Activated effector memory CD4-positive, alpha-beta T cell treated with anti-CD3 and anti-CD28 coated beads, Interleukin-2, amount 50 U/mL, for 16 hours (primary cell): ENCODE measurements at regions not wholly inside any gene's neighbourhood (a gene's known extent, or its start where the extent isn't known, plus 50 kb on each side); places are given as distances from the start of the nearest gene placed in this dataset.
"Not testable (repeated sequence)": the region's sequence is repeated elsewhere in the genome, so short reads cannot be mapped to it uniquely, and the experiment has no call there.

Experiments
- DNase-seq: peaks from one replicate; pipeline ENCODE4 v3.0.0-alpha.2; 2020

GRCh38 chr21:35206141-35207125 is 157.3 kb upstream of the RUNX1 start:
- DNase-seq: no peak

GRCh38 chr21:35204850-35205541 is 155.9 kb upstream of the RUNX1 start:
- DNase-seq: no peak

GRCh38 chr21:35204125-35204524 is 155.0 kb upstream of the RUNX1 start:
- DNase-seq: no peak

DNA sequence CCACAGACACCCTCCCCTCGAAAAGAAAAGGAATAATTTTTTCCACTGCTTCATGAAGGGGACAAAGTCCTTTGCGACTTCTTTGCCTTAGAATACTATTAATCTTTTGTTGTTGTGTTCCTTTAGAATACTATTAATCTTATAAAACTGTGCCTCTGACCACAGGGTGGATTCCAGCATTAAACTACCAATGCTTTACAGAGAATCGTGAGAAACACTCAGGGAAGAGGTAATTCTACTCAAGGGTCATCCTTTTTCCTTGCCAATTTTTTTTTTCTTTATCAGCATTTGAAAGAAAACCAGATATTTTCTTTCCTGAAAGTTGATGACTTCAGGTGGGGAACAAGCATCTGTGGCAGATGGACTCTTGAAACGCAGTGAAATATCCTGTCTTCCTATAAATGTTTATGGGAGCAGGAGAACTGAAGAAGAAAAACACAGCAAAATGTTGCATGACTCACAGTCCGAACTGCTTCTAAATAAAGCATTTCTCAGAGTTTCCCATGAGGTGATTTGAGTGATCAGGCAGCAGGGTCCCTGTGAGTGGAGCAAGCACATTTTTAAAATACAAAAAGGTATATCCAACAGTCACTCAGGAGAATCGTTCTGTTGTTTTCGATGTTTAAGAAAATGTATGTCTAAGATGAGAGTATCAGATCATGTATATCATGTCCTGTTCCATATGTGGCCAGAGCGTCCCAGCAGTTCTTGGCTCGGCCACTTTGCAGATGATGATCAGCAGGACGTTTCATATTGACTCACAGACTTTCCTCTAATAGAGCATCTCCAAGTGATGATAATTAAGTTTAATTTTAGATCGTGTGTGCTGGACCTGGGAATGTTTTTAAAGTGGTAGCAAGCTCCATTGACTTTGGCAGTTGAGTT is 154.2 kb upstream of the RUNX1 start:
- no peak for DNase-seq

DNA sequence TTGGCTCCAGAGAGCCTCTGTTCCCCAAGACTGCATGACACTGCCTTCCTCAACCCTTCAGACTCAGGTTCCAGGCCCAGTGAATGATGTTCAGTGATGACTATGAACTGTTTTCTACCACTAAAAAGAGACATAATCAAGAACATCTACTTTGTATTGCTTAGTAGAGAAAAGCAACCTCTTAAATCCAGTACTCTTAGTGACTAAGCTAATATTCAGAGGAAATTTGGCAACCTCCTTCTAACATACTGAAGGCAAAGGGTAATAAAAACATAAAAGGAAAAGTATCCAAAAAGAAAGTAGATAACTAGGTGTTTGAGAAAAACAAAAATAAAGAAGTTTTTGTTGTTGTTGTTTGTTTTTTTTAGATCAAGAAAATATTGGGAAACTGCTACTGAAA is 153.3 kb upstream of the RUNX1 start:
- DNase-seq: no peak

DNA sequence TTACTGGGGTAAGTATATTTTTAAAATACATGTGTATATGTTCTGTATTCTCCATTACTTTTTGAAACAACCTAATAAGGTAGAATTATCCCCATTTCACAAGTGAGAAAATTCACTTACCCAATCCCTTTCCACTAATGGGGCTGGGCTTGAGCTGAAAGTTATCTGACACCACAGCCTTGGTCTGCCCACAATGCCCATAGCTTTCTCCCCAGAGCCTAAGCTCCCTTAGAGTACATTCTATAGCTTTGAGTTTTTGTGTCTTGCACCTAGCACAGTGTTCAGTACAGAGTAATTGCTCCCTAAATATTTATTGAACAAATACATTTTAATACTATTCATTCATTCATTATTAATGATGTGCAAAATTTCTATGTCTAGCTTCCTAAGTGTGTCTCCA is 152.7 kb upstream of the RUNX1 start:
- no peak for DNase-seq

DNA sequence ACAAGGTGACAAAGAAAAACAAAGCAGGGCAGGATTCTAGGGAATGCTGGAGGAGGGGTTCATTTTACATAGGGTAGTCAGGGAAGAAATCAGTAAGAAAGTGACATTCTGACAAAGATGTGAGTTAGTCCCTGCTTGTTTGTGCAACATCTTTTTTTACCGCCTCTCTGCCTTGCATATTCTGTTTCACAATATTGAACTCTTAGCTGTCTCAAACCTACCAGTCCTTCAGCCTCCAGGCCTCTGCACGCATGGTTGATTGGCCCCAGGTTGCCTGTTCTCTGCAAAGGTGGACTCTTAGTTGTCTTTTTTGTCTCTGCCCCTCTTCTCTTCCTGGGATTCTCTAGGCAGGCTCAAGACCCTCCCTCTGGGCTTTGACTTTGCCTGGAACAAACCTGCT is 152.2 kb upstream of the RUNX1 start:
- no peak for DNase-seq

DNA sequence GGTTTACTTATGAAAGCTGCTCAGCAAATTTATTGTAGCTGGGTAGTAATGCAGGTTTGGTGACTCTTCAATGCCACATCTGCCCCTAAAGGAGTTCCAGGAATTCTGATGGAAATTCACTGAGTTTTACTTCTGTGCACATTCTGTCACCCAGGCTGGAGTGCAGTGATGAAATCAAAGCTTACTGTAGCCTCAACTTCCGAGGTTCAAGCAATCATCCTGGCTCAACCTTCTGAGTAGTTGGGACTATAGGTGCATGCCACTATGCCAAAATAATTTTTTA is 150.6 kb upstream of the RUNX1 start:
- no peak for DNase-seq

DNA sequence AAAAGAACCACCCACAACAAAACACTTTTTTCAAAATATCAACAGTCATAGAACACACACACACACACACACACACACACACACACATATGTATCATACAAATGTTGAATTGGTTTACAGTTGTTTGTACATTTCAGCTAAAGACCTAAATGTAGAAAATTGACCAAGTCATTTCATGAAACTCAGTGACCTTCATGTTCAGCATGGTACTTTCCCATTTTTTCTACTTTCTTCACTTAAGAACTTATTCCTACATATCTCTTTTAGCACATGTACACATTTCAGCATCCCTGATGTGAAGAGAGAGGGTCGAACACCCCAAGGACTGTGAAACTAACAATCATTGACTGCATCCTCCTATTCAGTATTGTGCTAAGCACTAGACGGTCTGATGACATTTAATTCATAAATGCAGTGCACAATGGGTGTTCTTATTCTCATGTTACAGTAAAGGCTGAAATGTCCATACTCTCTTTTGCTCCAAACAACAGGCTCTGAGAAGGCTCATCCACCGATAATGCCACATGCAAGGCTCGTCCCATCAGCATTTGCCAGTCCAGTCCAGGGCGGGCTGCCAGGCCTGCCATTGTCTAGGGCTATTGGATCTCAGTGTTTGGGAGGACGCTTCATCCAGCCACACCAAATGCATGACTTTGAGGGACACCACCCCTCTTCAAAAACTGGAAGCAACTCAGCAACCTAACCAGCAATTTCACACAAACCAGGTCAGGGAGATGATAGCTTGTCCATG is 150.1 kb upstream of the RUNX1 start:
- DNase-seq: no peak

DNA sequence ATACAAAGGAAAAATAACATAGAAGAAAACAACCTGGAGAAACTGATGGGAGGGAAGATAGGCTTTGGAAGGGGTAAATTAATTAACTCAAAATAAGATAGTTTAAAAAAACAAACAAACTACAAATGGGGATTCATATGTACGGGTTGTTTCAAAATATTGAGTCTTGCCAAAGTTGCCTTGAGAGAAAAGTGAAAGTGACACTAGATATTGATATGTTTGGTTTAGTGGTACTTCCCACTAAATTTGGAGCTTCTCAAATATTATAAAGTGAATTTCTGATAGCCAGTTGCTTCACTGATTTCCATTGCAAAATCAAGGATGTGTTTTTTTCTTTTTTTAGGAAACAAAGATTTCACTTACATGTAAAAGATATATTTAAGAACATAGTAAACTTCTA is 149.5 kb upstream of the RUNX1 start:
- DNase-seq: no peak

- no peak for DNase-seq
Measured at GRCh38 chr21:35197992-35198431, 148.9 kb upstream of the RUNX1 start.

DNA sequence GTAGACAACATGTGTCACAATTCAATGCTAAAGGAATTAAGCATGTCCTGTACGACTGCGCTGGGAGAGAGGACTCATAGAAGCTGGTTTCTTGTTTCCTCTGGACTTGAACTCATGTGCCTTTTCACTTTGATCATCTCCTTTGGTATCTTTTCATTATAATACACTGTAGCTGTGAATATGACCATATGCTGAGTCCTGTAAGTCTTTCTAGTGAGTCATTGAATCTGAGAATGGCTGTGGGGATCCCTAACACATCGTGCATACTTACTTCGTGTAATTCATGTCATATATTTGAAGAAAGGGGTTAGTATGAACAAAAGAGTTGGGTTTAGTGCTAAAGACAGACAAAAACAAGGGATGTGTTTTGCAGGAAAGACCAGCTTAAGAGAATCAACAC is 148.1 kb upstream of the RUNX1 start:
- DNase-seq: no peak

- DNase-seq: no peak
Measured at GRCh38 chr21:35196128-35196527, 147.0 kb upstream of the RUNX1 start.

DNA sequence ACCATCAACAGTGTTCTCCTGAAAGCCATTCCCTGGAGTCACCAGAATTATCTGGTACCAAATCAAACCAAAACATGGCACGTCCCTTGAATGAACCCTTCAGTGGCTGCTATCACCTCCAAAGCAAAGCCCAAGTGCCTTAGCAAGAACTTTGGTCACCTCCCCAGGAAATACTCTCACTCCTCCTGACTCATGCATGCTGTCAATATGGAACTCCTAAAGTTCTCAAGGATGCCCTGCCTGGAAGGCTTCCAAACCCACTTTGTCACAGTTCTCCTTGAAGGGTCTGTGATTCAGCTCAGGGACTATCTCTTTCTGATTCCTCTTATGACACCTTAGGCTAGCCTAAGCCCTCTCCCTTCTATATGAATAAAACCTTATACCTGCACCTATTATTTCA is 146.1 kb upstream of the RUNX1 start:
- DNase-seq: no peak

DNA sequence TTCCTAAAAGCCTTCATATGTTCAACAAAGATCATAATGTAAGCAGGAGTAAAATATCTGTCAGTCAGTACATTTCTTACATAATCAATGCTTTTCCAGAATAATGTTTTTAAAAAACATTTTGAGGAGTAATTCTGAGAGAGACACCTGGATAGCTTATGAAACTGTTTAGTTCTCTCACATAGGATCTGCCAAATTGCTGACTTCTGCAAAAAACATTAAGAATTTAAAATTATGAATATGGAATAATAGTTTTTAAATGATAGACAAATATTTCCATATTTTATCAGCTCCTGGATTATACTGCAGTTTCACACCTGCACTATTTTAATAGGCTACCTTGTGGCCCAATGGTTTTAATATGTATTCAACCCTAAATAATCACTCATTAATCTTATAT is 142.7 kb upstream of the RUNX1 start:
- DNase-seq: no peak

DNA sequence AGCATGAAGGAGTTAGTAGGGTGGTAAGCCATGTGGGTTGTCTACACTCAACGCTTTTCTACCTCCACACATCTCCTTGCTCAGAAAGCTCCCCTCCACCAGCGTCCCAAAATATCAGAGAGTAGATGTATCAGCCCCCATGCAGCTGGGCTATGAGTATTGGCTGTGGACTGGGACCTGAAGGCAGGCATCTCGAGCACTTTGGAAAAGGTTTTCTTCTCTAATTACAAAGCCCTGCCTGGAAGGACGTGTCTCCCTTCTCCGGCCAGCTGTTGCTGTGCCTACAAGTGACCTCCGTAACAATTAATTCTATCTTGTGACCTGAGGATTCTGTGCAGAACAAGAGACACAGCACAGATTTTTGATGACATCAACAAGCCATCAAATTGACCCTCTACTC is 142.0 kb upstream of the RUNX1 start:
- DNase-seq: no peak

- DNase-seq: no peak
Measured at GRCh38 chr21:35190201-35190701, 141.1 kb upstream of the RUNX1 start.

DNA sequence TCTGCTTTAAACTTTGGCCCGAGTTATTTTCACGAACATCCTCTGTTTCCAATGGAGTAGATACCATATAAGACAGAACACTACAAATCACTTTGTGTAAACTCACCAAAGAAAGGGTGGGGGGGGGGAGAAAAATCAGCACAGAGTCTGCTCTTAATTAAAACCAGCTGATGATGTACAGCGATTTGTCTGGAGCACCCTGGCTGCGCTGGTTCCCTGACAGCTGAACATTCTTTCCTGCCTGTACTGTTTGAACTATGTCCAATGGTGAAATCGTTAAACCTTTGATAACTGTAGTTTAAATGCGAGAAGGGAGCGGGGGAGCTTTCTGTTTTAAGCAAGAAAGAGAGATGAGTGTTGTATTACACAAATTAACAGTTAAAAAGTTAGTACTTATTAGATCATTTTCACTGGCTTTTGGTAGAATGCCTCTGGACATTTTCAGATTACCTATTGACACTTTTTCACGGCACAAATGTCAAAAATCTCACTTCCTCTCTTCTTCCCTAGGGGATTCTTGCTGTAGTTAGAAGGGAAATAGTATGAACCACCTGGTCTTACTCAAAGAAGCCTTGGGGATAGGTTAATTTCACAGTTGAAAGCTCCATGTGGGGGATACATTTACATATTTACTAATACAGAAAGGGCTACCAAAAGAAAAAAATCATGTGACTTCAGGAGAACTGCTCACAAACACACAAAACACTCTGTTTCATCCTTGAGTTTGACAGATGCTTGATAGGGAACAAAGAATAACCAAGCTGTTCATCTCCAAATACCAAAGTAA is 140.2 kb upstream of the RUNX1 start:
- no peak for DNase-seq

DNA sequence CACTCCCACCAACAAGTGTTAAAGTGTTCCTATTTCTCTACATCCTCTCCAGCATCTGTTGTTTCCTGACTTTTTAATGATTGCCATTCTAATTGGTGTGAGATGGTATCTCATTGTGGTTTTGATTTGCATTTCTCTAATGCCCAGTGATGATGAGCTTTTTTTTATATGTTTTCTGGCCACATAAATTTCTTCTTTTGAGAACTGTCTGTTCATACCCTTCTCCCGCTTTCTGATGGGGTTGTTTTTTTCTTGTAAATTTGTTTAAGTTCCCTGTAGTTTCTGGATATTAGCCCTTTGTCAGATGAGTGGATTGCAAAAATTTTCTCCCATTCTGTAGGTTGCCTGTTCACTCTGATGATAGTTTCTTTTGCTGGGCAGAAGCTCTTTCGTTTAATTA is 134.3 kb upstream of the RUNX1 start:
- DNase-seq: not testable (repeated sequence)

DNA sequence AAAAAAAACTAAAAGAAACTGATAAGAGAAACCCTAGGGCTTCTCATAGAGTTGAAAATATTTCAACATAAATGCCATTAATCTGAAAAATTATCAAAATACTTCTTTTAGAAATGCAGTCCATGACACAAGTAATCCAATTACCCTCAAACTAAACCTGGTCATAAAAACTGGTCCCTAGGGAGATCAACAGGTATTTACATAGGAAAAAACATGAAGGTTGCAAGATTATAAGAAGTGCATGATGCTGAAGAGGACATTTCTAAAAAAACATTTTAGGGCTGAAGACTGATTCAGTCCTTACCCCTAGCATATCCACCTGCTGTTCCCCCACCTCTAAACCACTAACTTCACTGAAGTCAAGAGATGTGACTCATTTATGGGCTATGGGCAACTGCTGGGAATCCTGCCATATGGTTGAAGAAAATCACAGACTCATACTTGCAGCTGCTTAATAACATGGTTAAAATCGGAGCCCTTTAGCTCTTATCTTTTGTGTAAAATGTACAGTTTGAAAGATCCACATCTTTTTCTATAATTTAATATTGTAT is 131.0 kb upstream of the RUNX1 start:
- DNase-seq: no peak

- no peak for DNase-seq
Measured at GRCh38 chr21:35178827-35179226, 129.7 kb upstream of the RUNX1 start.
